SK-N-SH (cell line): ENCODE measurements at regions not wholly inside any gene's neighbourhood (a gene's known extent, or its start where the extent isn't known, plus 50 kb on each side); places are given as distances from the start of the nearest gene placed in this dataset.

Source experiments
- CTCF ChIA-PET: fragments of 300-600, 350-600 bp; formaldehyde crosslinking; extraction: SDS; loops from one replicate; lab custom pipeline; 2021; lab: Yijun Ruan, JAX
- POLR2A ChIA-PET: fragments of 350-600 bp; sonication (Branson Sonifier 250); formaldehyde crosslinking; extraction: SDS; loops from one replicate; lab custom pipeline; 2020; ENCODE audit warnings: antibody characterized with exemption, inconsistent platforms; lab: Yijun Ruan, JAX
- DNase-seq: peaks from one replicate; pipeline ENCODE4 v3.0.0; 2012
- H2AFZ ChIP-seq: fragments of 200-600 bp; sonication (generic); 2 replicates; pipeline ENCODE4 v1.8.1; 2016; ENCODE audit warnings: antibody characterized with exemption, mild to moderate bottlenecking, low read depth
- H3F3A ChIP-seq: fragments of 200-600 bp; sonication (generic); replicated peaks from 2 replicates; pipeline ENCODE3; 2016; ENCODE audit warnings: antibody characterized with exemption, mild to moderate bottlenecking; ENCODE audit not compliant: insufficient read depth
- H3K27ac ChIP-seq, 2 experiments: fragments of 200-500 bp in 1 of 2; fragments of 200-600 bp in 1 of 2; sonication (Bioruptor generic) in 1 of 2; sonication (generic), shearing (Covaris generic) in 1 of 2; 2 replicates each; pipeline versions ENCODE4 v1.5.1 to v1.6.1; 2014 to 2016; ENCODE audit warnings: low read depth in 2 of 2, inconsistent platforms in 1 of 2, low read length in 1 of 2, mild to moderate bottlenecking in 1 of 2, mixed read lengths in 1 of 2
- H3K27me3 ChIP-seq: fragments of 200-600 bp; sonication (generic), shearing (Covaris generic); 2 replicates; pipeline ENCODE4 v1.6.1; 2016; ENCODE audit warnings: mixed run types; ENCODE audit not compliant: insufficient read depth
- H3K36me3 ChIP-seq, 2 experiments: fragments of 200-500 bp in 1 of 2; fragments of 200-600 bp in 1 of 2; sonication (Bioruptor generic) in 1 of 2; sonication (generic) in 1 of 2; replicated peaks in 1 of 2; 2 replicates each; pipeline versions ENCODE3 to v1.5.1; 2014 to 2016; ENCODE audit warnings: low read length in 1 of 2, mild to moderate bottlenecking in 1 of 2; ENCODE audit not compliant: insufficient read depth in 2 of 2, control insufficient read depth in 1 of 2
- H3K4me1 ChIP-seq, 2 experiments: fragments of 200-500 bp in 1 of 2; fragments of 200-600 bp in 1 of 2; sonication (Bioruptor generic) in 1 of 2; sonication (generic), shearing (Covaris generic) in 1 of 2; 2 replicates each; pipeline versions ENCODE4 v1.5.1 to v1.6.1; 2014 to 2016; ENCODE audit warnings: low read depth in 1 of 2, low read length in 1 of 2, mixed run types in 1 of 2; ENCODE audit not compliant: insufficient read depth in 2 of 2, control insufficient read depth in 1 of 2
- H3K4me2 ChIP-seq: fragments of 200-600 bp; sonication (generic), shearing (Covaris generic); 2 replicates; pipeline ENCODE4 v1.6.1; 2017; ENCODE audit warnings: mixed run types
- H3K4me3 ChIP-seq, 2 experiments: fragments of 200-500 bp in 1 of 2; fragments of 200-600 bp in 1 of 2; sonication (Bioruptor generic) in 1 of 2; sonication (generic), shearing (Covaris generic) in 1 of 2; 2 replicates each; pipeline versions ENCODE4 v1.5.1 to v1.8.1; 2014 to 2016; ENCODE audit warnings: low read depth in 2 of 2, inconsistent platforms in 1 of 2, low read length in 1 of 2, mild to moderate bottlenecking in 1 of 2, mixed read lengths in 1 of 2, moderate library complexity in 1 of 2
- H3K79me2 ChIP-seq: fragments of 200-600 bp; sonication (generic); 2 replicates; pipeline ENCODE4 v1.8.1; 2017; ENCODE audit warnings: mild to moderate bottlenecking; ENCODE audit not compliant: insufficient read depth
- H3K9ac ChIP-seq: fragments of 200-600 bp; sonication (generic); 2 replicates; pipeline ENCODE4 v1.6.1; 2017; ENCODE audit warnings: mixed run types
- H3K9me2 ChIP-seq: fragments of 200-600 bp; sonication (generic); 2 replicates; pipeline ENCODE4 v1.6.1; 2017; ENCODE audit warnings: mixed run types
- H3K9me3 ChIP-seq: fragments of 200-600 bp; sonication (generic); 2 replicates; pipeline ENCODE4 v1.6.1; 2017; ENCODE audit warnings: mixed run types, mild to moderate bottlenecking, moderate library complexity
- H4K20me1 ChIP-seq: fragments of 200-600 bp; sonication (generic); 2 replicates; pipeline ENCODE4 v1.6.1; 2017; ENCODE audit warnings: mild to moderate bottlenecking, mixed run types; ENCODE audit not compliant: insufficient read depth
- CHD2 ChIP-seq: fragments of 150-350 bp; IDR thresholded peaks from 2 replicates; pipeline ENCODE4 v1.6.1; 2018; ENCODE audit warnings: low read length; ENCODE audit not compliant: partially characterized antibody
- CTCF ChIP-seq: fragments of 200-600 bp; sonication (generic); IDR thresholded peaks from 2 replicates; pipeline ENCODE4 v1.6.1; 2017; ENCODE audit warnings: antibody characterized with exemption, mild to moderate bottlenecking, moderate library complexity
- ELF1 ChIP-seq: IDR thresholded peaks from 2 replicates; pipeline ENCODE4 v1.4.0; 2012
- EP300 ChIP-seq, 2 experiments: IDR thresholded peaks; 2 replicates each; pipeline versions ENCODE4 v1.4.0 to v1.6.1; 2012; ENCODE audit warnings: borderline replicate concordance in 1 of 2, low read depth in 1 of 2, low read length in 1 of 2
- FOSL2 ChIP-seq: IDR thresholded peaks from 2 replicates; pipeline ENCODE4 v1.4.0; 2012; ENCODE audit warnings: low read depth, mild to moderate bottlenecking, moderate library complexity, borderline replicate concordance
- GABPA ChIP-seq: IDR thresholded peaks from 2 replicates; pipeline ENCODE4 v1.4.0; 2012; ENCODE audit warnings: low read depth, mild to moderate bottlenecking
- GATA2 ChIP-seq: sonication (generic); formaldehyde crosslinking; IDR thresholded peaks from 2 replicates; pipeline ENCODE4 v1.5.0; 2020; ENCODE audit warnings: mild to moderate bottlenecking, missing genetic modification reagents
- IRF3 ChIP-seq: fragments of 150-350 bp; IDR thresholded peaks from 2 replicates; pipeline ENCODE4 v1.6.1; 2016; ENCODE audit warnings: mild to moderate bottlenecking, low read depth, low read length
- NRF1 ChIP-seq: IDR thresholded peaks from 2 replicates; pipeline ENCODE4 v1.6.1; 2012; ENCODE audit warnings: low read depth, mild to moderate bottlenecking, low read length
- POLR2AphosphoS5 ChIP-seq: IDR thresholded peaks from 2 replicates; pipeline ENCODE4 v1.6.1; 2012; ENCODE audit warnings: low read depth, low read length
- RAD21 ChIP-seq: IDR thresholded peaks from 2 replicates; pipeline ENCODE4 v1.6.1; 2012; ENCODE audit warnings: mild to moderate bottlenecking, low read length
- RXRA ChIP-seq: IDR thresholded peaks from 2 replicates; pipeline ENCODE4 v1.4.0; 2012; ENCODE audit warnings: low read depth, mild to moderate bottlenecking, borderline replicate concordance
- SIN3A ChIP-seq: IDR thresholded peaks from 2 replicates; pipeline ENCODE4 v1.6.1; 2012; ENCODE audit warnings: low read depth, mild to moderate bottlenecking, low read length, moderate library complexity, borderline replicate concordance
- TCF12 ChIP-seq: IDR thresholded peaks from 2 replicates; pipeline ENCODE4 v1.4.0; 2012
- USF1 ChIP-seq: IDR thresholded peaks from 2 replicates; pipeline ENCODE4 v1.4.0; 2012; ENCODE audit warnings: low read depth, borderline replicate concordance
- WGBS: methylation state at CpG from one replicate; pipeline ENCODE4 v1.1.6; 2017; ENCODE audit warnings: low lambda C conversion rate; 5-methylcytosine and 5-hydroxymethylcytosine counted together

- POLR2A ChIA-PET, result no interaction called here
- 3% methylated on average over 1 of the region's 1 CpG for WGBS
Observed at GRCh38 chr13:47621931-47622330, 379.1 kb downstream of the SUCLA2 start.

DNA sequence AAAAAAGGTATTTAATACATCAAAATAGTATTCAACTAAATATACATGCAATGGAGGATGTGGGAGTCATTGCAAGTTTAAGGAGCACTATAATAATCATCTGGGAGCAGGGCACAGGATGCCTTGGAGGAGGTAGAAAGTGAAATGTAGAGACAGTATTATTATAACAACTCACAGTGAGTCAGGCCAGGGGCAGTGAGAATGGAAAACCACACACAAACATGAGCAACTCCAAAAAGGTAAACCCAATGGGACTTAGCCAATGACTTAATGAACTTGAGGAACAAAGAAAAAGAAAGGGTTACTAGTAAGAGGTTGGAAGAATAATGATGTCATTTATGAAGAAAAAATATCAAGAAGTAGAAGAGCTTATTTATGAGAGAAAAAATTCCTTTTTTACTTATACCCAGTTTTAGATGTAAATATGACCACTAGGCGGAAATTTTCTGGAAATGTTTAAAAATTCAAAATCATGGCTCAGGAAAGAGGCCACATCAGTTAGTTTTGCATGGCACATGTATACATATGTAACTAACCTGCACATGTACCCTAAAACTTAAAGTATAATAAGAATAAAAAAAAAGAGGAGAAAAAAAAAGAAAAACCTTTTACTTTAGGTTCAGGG, 389.3 kb downstream of the SUCLA2 start:
- Histone ChIP-seq H3K36me3 (no peaks in the 10 kb centered on the region), H3K27me3 (no peaks in the 10 kb centered on the region), H3K9me2 (no peaks in the 10 kb centered on the region), H3K79me2 (no peaks in the 10 kb centered on the region), H3K27ac (no peak overlapping the region), H3K4me1 (no peaks in the 10 kb centered on the region), H3F3A (no peaks in the 10 kb centered on the region), H3K9me3 (no peaks in the 10 kb centered on the region), H2AFZ (no peak overlapping the region), H3K4me2 (no peak overlapping the region), H4K20me1 (no peaks in the 10 kb centered on the region), H3K9ac (no peak overlapping the region), H3K4me3 (no peak overlapping the region)
- ChIA-PET POLR2A (no interaction called here), CTCF (interaction anchor here (0.7 kb wide), 1 partner anchor 13 kb away, joined by 3 read pairs; no protein-coding TSS in a partner anchor)
- TF ChIP-seq CTCF, result peak; percentile 38
- no peak for TF ChIP-seq POLR2AphosphoS5
- TF ChIP-seq USF1, result no peak
- DNase-seq, result no peak
- WGBS, result 74% methylated on average over 1 of the region's 1 CpG

More at GRCh38 chr13:47621931-47622330, 379.1 kb downstream of the SUCLA2 start:
- H3K27me3 ChIP-seq, result no peaks in the 10 kb centered on the region
- CTCF ChIA-PET, result no interaction called here
- H3K36me3 ChIP-seq, result no peaks in the 10 kb centered on the region
- H3K4me3 ChIP-seq, result no peak overlapping the region
- H3K4me1 ChIP-seq, result no peaks in the 10 kb centered on the region
- H3K79me2 ChIP-seq, result no peaks in the 10 kb centered on the region
- no peaks in the 10 kb centered on the region for H4K20me1 ChIP-seq
- TF ChIP-seq SIN3A, result no peak
- TF ChIP-seq ELF1, result no peak
- TF ChIP-seq RXRA, result no peak
- no peak for TF ChIP-seq RAD21
- TF ChIP-seq NRF1, result no peak
- 0 out of 4 replicates have a peak, but pooled peaks of 1 of the 2 experiments have one; percentile 9 for TF ChIP-seq EP300 (IDR thresholded peaks at IDR 0.05; ENCODE audit: borderline replicate concordance in 1 of 2, low read depth in 1 of 2, low read length in 1 of 2)
- no peak for TF ChIP-seq CHD2
- no peak for TF ChIP-seq GATA2 (CRISPR knock-in tag)
- peak; percentile 34 for TF ChIP-seq TCF12
- no peak for TF ChIP-seq IRF3
- no peak for TF ChIP-seq GABPA
- peak; percentile 22; the same call in 1 of the 2 replicates for TF ChIP-seq FOSL2
- no peak for DNase-seq
- no peaks in the 10 kb centered on the region for H3F3A ChIP-seq
- peak overlapping the region in 1 of 2 experiments; percentile 45; a peak in 2 of 4 replicates for H3K27ac ChIP-seq
- H3K9me3 ChIP-seq, result no peaks in the 10 kb centered on the region
- no peak overlapping the region for H2AFZ ChIP-seq
- H3K9me2 ChIP-seq, result no peaks in the 10 kb centered on the region
- H3K4me2 ChIP-seq, result peak overlapping the region; percentile 29
- no peak overlapping the region for H3K9ac ChIP-seq
